GM13977 (cell line): ENCODE measurements at regions not wholly inside any gene's neighbourhood (a gene's known extent, or its start where the extent isn't known, plus 50 kb on each side); places are given as distances from the start of the nearest gene placed in this dataset.
"Not testable (repeated sequence)": the region's sequence is repeated elsewhere in the genome, so short reads cannot be mapped to it uniquely, and the experiment has no call there.

Source experiments
- DNase-seq: peaks from one replicate; pipeline ENCODE4 v3.0.0; 2012; ENCODE audit warnings: low spot score
- in situ Hi-C: fragments of 300-500 bp; cut with MboI; formaldehyde crosslinking; loops from one replicate; pipeline ENCODE4 v1.12.0; 2022; ENCODE audit warnings: low sequenced_read_pairs, low pct_unique_long_range_greater_than_20kb, mixed read lengths, inconsistent platforms; ENCODE audit not compliant: unreplicated experiment
- TF ChIP-seq, protein P1 (sequence below): IDR thresholded peaks from 2 replicates; pipeline ENCODE4 v1.5.1; 2012; ENCODE audit warnings: mild to moderate bottlenecking, control low read depth; ENCODE audit not compliant: insufficient read depth; ENCODE audit errors: extremely low read depth, missing control alignments

DNA sequence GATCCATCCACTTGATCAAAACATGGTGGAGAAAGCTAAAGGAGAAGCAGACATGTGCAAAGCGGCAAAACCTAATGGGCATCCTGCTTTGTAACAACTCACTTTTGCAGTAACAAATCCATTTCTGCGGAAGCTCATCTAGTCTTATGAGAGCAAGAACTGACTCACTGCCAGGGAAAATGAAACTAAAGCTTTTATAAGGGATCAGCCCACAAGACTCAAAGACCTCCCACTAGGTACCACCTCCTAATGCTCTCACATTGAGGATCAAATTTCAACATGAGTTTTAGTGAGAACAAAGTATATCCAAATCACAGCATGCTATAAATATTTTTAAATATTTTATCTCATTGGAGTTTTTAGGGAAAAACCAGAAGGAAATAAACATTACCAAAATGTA, 120.1 kb upstream of the GNAI1 start:
- no peak for DNase-seq
- in situ Hi-C loops: no loop called here
- TF ChIP-seq, protein P1, sequence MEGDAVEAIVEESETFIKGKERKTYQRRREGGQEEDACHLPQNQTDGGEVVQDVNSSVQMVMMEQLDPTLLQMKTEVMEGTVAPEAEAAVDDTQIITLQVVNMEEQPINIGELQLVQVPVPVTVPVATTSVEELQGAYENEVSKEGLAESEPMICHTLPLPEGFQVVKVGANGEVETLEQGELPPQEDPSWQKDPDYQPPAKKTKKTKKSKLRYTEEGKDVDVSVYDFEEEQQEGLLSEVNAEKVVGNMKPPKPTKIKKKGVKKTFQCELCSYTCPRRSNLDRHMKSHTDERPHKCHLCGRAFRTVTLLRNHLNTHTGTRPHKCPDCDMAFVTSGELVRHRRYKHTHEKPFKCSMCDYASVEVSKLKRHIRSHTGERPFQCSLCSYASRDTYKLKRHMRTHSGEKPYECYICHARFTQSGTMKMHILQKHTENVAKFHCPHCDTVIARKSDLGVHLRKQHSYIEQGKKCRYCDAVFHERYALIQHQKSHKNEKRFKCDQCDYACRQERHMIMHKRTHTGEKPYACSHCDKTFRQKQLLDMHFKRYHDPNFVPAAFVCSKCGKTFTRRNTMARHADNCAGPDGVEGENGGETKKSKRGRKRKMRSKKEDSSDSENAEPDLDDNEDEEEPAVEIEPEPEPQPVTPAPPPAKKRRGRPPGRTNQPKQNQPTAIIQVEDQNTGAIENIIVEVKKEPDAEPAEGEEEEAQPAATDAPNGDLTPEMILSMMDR: no peak

DNA sequence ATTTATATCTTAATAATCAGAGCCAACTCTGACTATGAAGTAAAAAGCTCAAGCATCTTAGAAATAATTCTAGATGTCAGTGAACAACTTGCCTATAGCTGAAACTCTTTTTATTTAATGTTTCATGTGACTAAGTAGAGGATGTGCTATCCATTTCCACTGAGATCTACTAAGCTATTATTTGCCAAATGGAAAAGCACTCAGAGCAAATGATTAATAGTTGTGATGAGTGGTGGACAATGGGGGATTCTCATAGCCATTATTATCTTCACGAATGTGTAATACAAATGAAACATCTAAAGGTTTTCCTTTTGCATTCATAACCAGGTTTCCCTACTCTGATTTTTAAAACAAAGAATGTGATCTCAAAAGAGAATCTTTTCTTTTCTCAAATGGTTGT, 126.6 kb upstream of the GNAI1 start:
- DNase-seq: no peak
- in situ Hi-C loops: no loop called here
- TF ChIP-seq, protein P1: no peak

DNA sequence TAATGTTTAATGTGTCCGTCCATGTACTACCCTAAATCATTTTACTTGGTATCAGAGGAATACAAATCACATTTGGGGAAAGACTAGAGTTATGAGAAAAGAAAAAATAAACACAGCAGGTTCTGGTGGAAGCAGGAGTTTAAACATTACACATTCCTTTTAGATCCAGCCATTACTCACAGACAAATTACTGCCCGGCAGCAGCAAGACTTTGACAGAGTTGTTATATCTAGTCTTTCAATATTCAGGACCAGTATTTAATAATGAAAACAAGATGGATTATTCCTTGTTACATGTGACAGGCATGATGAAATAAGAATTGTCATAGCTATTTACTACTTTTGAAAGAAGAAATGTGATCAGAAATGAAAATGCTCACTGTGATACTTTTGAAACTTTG, 131.8 kb upstream of the GNAI1 start:
- DNase-seq: no peak
- TF ChIP-seq, protein P1: no peak
- in situ Hi-C loops: no loop called here

DNA sequence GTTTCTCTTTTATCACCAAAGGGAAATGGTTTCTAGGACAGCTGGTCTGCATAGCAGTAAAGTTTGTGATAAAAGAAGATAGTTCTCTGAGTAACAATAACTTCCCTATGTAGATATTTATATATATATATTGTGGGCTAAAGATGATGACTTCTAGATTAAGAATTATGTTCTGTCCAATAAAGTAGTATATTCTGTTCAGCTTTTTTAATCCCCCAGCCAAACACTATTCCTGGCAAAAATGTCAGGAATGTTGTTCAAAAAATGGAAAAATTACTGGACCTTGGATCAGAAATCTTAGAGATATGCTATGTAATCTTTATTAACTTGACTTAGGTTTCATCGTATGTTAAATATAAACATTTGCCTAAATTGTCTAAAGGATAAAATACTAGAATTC, 136.3 kb upstream of the GNAI1 start:
- in situ Hi-C loops: no loop called here
- TF ChIP-seq, protein P1: no peak
- DNase-seq: no peak

DNA sequence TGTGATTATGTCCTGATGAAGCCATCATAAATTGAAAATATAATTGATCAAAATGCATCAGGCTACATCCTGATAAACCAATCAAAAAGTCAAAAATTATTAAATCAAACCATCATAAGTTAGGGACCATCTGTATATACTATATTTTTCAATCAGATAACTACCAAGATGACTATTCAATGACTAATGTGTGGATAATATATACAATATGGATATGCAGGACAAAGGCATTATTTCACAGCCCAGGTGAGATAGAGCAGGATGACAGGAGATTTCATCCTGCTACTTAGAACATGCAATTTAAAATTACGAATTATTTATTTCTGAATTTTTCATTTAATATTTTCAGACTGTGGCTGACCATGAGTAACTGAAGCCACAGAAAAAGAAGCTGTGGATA, 137.3 kb upstream of the GNAI1 start:
- in situ Hi-C loops: no loop called here
- no peak for DNase-seq
- TF ChIP-seq, protein P1: no peak

DNA sequence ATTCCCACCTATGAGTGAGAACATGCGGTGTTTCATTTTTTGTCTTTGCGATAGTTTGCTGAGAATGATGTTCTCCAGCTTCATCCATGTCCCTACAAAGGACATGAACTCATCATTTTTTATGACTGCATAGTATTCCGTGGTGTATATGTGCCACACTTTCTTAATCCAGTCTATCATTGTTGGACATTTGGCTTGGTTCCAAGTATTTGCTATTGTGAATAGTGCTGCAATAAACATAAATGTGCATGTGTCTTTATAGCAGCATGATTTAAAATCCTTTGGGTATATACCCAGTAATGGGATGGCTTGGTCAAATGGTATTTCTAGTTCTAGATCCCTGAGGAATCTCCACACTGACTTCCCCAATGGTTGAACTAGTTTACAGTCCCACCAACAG, 138.9 kb upstream of the GNAI1 start:
- DNase-seq, in situ Hi-C loops: not testable (repeated sequence)

DNA sequence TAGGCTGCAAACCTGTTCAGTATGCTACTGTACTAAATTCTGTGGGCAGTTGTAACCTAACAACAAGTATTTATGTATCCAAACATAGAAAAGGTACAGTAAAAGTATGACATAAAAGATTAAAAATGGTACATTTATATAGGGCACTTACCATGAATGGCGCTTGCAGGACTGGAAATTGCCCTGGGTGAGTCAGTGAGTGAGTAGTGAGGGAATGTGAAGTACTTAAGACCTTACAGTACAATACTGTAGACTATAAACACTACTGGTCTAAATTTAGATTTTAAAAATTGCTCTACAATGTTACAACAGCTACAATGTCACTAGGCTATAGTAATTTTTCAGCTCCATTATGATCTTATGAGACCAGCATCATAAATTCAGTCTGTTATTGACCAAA, 146.0 kb upstream of the GNAI1 start:
- in situ Hi-C loops: no loop called here
- DNase-seq: no peak
- TF ChIP-seq, protein P1: no peak

DNA sequence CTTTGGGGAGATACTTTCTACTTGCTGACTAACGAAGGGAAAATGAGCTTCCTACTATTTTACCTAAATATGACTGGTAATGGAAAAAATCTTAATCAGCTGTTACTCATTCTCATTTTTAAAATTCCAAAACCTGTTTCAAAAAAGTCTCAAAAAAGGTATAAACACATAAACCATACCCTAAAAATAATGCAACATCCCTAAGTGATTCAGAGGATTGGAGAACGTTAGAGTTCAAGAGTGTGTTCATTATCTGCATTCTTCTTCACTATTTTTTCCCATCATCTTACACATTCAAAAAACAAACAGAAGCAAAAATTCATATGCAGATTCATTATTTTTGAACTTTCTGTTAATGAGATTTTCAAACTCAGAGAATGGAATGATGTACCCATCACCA, 150.4 kb upstream of the GNAI1 start:
- TF ChIP-seq, protein P1: no peak
- DNase-seq: no peak
- in situ Hi-C loops: no loop called here
